PC-3 (cell line): ENCODE measurements at regions not wholly inside any gene's neighbourhood (a gene's known extent, or its start where the extent isn't known, plus 50 kb on each side); places are given as distances from the start of the nearest gene placed in this dataset.
"Not testable (repeated sequence)": the region's sequence is repeated elsewhere in the genome, so short reads cannot be mapped to it uniquely, and the experiment has no call there.

Source experiments
- ATAC-seq: fragments of 200-7000 bp; cut with Tn5 transposase; 2 replicates; pipeline ENCODE4 v1.9.1; 2020; ENCODE audit warnings: mild to moderate bottlenecking, moderate library complexity
- BruUV-seq: library from RNA; stranded (reverse); fragments of 400-500 nt; replicated peaks from 2 replicates; lab custom pipeline; 2021; lab: Mats Ljungman, UMichigan
- CTCF ChIA-PET: fragments of 300-600 bp; sonication (Branson Sonifier 250); formaldehyde crosslinking; loops from one replicate; lab custom pipeline; 2022; ENCODE audit warnings: antibody characterized with exemption; lab: Charles Lee
- POLR2A ChIA-PET: fragments of 300-600 bp; sonication (Branson Sonifier 250); formaldehyde crosslinking; loops from one replicate; lab custom pipeline; 2022; ENCODE audit warnings: antibody characterized with exemption; ENCODE audit not compliant: unreplicated experiment; lab: Charles Lee
- DNase-seq: peaks from one replicate; pipeline ENCODE4 v3.0.0-alpha.2; 2015
- H2AFZ ChIP-seq: fragments of 300-600 bp; sonication (generic); 2 replicates; pipeline ENCODE4 v1.6.0; 2016; ENCODE audit warnings: antibody characterized with exemption, low read length
- H3F3A ChIP-seq: fragments of 300-600 bp; sonication (generic); one replicate; pipeline ENCODE4 v1.6.0; 2017; ENCODE audit warnings: antibody characterized with exemption, low read length, control low read depth, mild to moderate bottlenecking; ENCODE audit not compliant: unreplicated experiment
- H3K27ac ChIP-seq: fragments of 300-600 bp; sonication (generic); 2 replicates; pipeline ENCODE4 v1.5.1; 2016; ENCODE audit warnings: mild to moderate bottlenecking, low read length
- H3K27me3 ChIP-seq: fragments of 300-600 bp; sonication (generic); 2 replicates; pipeline ENCODE4 v1.6.1; 2016; ENCODE audit warnings: low read length, mixed read lengths
- H3K36me3 ChIP-seq: fragments of 300-600 bp; sonication (generic); 2 replicates; pipeline ENCODE4 v1.6.1; 2016; ENCODE audit warnings: low read depth, mixed run types, low read length, mixed read lengths
- H3K4me1 ChIP-seq: fragments of 300-600 bp; sonication (generic); 2 replicates; pipeline ENCODE4 v1.5.1; 2016; ENCODE audit warnings: low read length; ENCODE audit not compliant: insufficient read depth
- H3K4me2 ChIP-seq: fragments of 300-600 bp; sonication (generic); 2 replicates; pipeline ENCODE4 v1.6.0; 2016; ENCODE audit warnings: low read length
- H3K4me3 ChIP-seq: fragments of 300-600 bp; sonication (generic); 2 replicates; pipeline ENCODE4 v1.5.1; 2016; ENCODE audit warnings: mild to moderate bottlenecking, low read length, mixed read lengths
- H3K79me2 ChIP-seq: fragments of 300-600 bp; sonication (generic); 2 replicates; pipeline ENCODE4 v1.6.1; 2017; ENCODE audit warnings: low read length, mixed read lengths
- H3K9ac ChIP-seq: fragments of 300-600 bp; sonication (generic); 2 replicates; pipeline ENCODE4 v1.6.0; 2016; ENCODE audit warnings: mild to moderate bottlenecking, low read length
- H3K9me2 ChIP-seq: fragments of 300-600 bp; sonication (generic); replicated peaks from 2 replicates; pipeline ENCODE4 v1.6.1; 2016; ENCODE audit warnings: mixed run types, low read length, mixed read lengths
- H3K9me3 ChIP-seq: fragments of 300-600 bp; sonication (generic); 2 replicates; pipeline ENCODE4 v1.6.1; 2016; ENCODE audit warnings: low read length, mixed read lengths
- H4K20me1 ChIP-seq: fragments of 300-600 bp; sonication (generic); 2 replicates; pipeline ENCODE4 v1.6.1; 2016; ENCODE audit warnings: low read length, mixed read lengths
- EZH2 ChIP-seq: fragments of 300-600 bp; sonication (generic); IDR thresholded peaks from one replicate; pipeline ENCODE4 v1.6.1; 2017; ENCODE audit warnings: antibody characterized with exemption, mild to moderate bottlenecking, low read length; ENCODE audit not compliant: unreplicated experiment
- EZH2phosphoT487 ChIP-seq: fragments of 300-600 bp; sonication (generic); IDR thresholded peaks from 2 replicates; pipeline ENCODE4 v1.6.1; 2018; ENCODE audit warnings: mild to moderate bottlenecking, antibody characterized with exemption, low read length, borderline replicate concordance
- intact Hi-C: fragments of 100-400 bp; cut with micrococcal nuclease; formaldehyde crosslinking; loops from 2 replicates; pipeline ENCODE4 v1.9.0; 2023
- TF ChIP-seq, protein P1 (sequence below): fragments of 300-600 bp; sonication (generic); conservative IDR thresholded peaks from 2 replicates; pipeline ENCODE4 v1.5.1; 2017; ENCODE audit warnings: antibody characterized with exemption, low read depth, mild to moderate bottlenecking, low read length

- H3K4me1 ChIP-seq = no peaks in the 10 kb centered on the region
- no peaks in the 10 kb centered on the region for H3K36me3 ChIP-seq
- DNase-seq (peak; percentile 33), ATAC-seq (no peak)
- ChIA-PET CTCF (no interaction called here), POLR2A (no interaction called here)
- H3K27ac ChIP-seq = no peak overlapping the region
- no peaks in the 10 kb centered on the region for H4K20me1 ChIP-seq
- H3K27me3 ChIP-seq = no peaks in the 10 kb centered on the region
- no TSS peak for BruUV-seq
- no peaks in the 10 kb centered on the region for H3K9me3 ChIP-seq
- no peak overlapping the region for H3K9ac ChIP-seq
- H3F3A ChIP-seq = no peaks in the 10 kb centered on the region
- H3K9me2 ChIP-seq = no peaks in the 10 kb centered on the region
- no peak for TF ChIP-seq EZH2
- no peak for TF ChIP-seq EZH2phosphoT487
- TF ChIP-seq, protein P1, sequence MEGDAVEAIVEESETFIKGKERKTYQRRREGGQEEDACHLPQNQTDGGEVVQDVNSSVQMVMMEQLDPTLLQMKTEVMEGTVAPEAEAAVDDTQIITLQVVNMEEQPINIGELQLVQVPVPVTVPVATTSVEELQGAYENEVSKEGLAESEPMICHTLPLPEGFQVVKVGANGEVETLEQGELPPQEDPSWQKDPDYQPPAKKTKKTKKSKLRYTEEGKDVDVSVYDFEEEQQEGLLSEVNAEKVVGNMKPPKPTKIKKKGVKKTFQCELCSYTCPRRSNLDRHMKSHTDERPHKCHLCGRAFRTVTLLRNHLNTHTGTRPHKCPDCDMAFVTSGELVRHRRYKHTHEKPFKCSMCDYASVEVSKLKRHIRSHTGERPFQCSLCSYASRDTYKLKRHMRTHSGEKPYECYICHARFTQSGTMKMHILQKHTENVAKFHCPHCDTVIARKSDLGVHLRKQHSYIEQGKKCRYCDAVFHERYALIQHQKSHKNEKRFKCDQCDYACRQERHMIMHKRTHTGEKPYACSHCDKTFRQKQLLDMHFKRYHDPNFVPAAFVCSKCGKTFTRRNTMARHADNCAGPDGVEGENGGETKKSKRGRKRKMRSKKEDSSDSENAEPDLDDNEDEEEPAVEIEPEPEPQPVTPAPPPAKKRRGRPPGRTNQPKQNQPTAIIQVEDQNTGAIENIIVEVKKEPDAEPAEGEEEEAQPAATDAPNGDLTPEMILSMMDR = no peak
- intact Hi-C loops = no loop called here
- no peak overlapping the region for H3K4me2 ChIP-seq
- no peak overlapping the region for H3K4me3 ChIP-seq
- no peak overlapping the region for H2AFZ ChIP-seq
- no peaks in the 10 kb centered on the region for H3K79me2 ChIP-seq
These were observed 100.7 kb upstream of the HCCS start for GRCh38 chrX:11010476-11010875.

DNA sequence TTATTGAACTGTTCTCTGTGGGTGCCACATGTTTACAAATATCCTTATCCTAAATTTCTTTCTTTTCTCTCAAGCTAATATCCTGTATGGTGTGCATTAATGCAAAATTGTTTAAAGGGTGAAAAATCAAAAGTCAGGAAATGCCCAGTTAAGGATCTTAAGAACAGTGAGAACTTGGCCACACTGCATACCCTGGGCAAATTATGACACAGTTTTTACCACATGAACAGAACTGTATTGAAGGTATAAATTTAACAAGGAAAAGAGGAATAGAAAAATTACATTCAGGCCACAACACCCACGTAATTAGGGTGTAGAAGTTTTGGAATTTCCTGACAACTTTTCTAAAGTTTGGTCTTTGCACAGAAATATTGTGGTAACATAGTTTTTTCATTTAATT, 94.4 kb upstream of the HCCS start:
- H3K4me3 ChIP-seq = no peak overlapping the region
- no peaks in the 10 kb centered on the region for H3K9me3 ChIP-seq
- BruUV-seq = no TSS peak
- H3K9me2 ChIP-seq = no peaks in the 10 kb centered on the region
- H3K9ac ChIP-seq = no peak overlapping the region
- no peaks in the 10 kb centered on the region for H3F3A ChIP-seq
- H3K27me3 ChIP-seq = no peaks in the 10 kb centered on the region
- no peak overlapping the region for H3K27ac ChIP-seq
- H3K4me1 ChIP-seq = no peaks in the 10 kb centered on the region
- no peak overlapping the region for H2AFZ ChIP-seq
- intact Hi-C loops = no loop called here
- TF ChIP-seq EZH2 (no peak), EZH2phosphoT487 (no peak)
- TF ChIP-seq, protein P1 = no peak
- H3K79me2 ChIP-seq = no peaks in the 10 kb centered on the region
- POLR2A ChIA-PET = no interaction called here
- CTCF ChIA-PET = no interaction called here
- no peak overlapping the region for H3K4me2 ChIP-seq
- DNase-seq (no peak), ATAC-seq (no peak)
- H4K20me1 ChIP-seq = no peaks in the 10 kb centered on the region
- no peaks in the 10 kb centered on the region for H3K36me3 ChIP-seq

- BruUV-seq, CTCF ChIA-PET, H3K27ac ChIP-seq, POLR2A ChIA-PET, H3K4me2 ChIP-seq, ATAC-seq, H3K9me2 ChIP-seq, H3K27me3 ChIP-seq, H4K20me1 ChIP-seq, intact Hi-C loops, H3K4me3 ChIP-seq, H2AFZ ChIP-seq, H3F3A ChIP-seq, H3K9ac ChIP-seq, H3K4me1 ChIP-seq, H3K79me2 ChIP-seq, H3K36me3 ChIP-seq, DNase-seq, H3K9me3 ChIP-seq: not testable (repeated sequence)
These were observed 88.5 kb upstream of the HCCS start for GRCh38 chrX:11022588-11022987.
